D341Med (cell line): ENCODE measurements at regions not wholly inside any gene's neighbourhood (a gene's known extent, or its start where the extent isn't known, plus 50 kb on each side); places are given as distances from the start of the nearest gene placed in this dataset.

Source experiments
- DNase-seq: peaks from one replicate; pipeline ENCODE4 v3.0.0; 2012; ENCODE audit warnings: low spot score

- no peak for DNase-seq
Observed at GRCh38 chr13:103795892-103796478, 729.8 kb upstream of the SLC10A2 start.

GRCh38 chr13:103794526-103794925, 728.3 kb upstream of the SLC10A2 start:
- no peak for DNase-seq

- DNase-seq: peak; percentile 46
Observed at GRCh38 chr13:103788061-103788652, 721.9 kb upstream of the SLC10A2 start.

GRCh38 chr13:103772576-103772975, 706.4 kb upstream of the SLC10A2 start:
- DNase-seq: peak; percentile 29

- no peak for DNase-seq
Observed at GRCh38 chr13:103762523-103762922, 696.3 kb upstream of the SLC10A2 start.

- no peak for DNase-seq
Observed at GRCh38 chr13:103759361-103759760, 693.1 kb upstream of the SLC10A2 start.

GRCh38 chr13:103758222-103758621, 692.0 kb upstream of the SLC10A2 start:
- DNase-seq: no peak

GRCh38 chr13:103757361-103757760, 691.1 kb upstream of the SLC10A2 start:
- DNase-seq: no peak

- no peak for DNase-seq
Observed at GRCh38 chr13:103754783-103755182, 688.6 kb upstream of the SLC10A2 start.

- DNase-seq: no peak
Observed at GRCh38 chr13:103734837-103735236, 668.6 kb upstream of the SLC10A2 start.

GRCh38 chr13:103731959-103732358, 665.7 kb upstream of the SLC10A2 start:
- DNase-seq: no peak

GRCh38 chr13:103730407-103730806, 664.2 kb upstream of the SLC10A2 start:
- no peak for DNase-seq

- no peak for DNase-seq
Observed at GRCh38 chr13:103726808-103727207, 660.6 kb upstream of the SLC10A2 start.

GRCh38 chr13:103716718-103717117, 650.5 kb upstream of the SLC10A2 start:
- DNase-seq: no peak

GRCh38 chr13:103715335-103715734, 649.1 kb upstream of the SLC10A2 start:
- no peak for DNase-seq

- no peak for DNase-seq
Observed at GRCh38 chr13:103703246-103703645, 637.0 kb upstream of the SLC10A2 start.

- no peak for DNase-seq
Observed at GRCh38 chr13:103698000-103698399, 631.8 kb upstream of the SLC10A2 start.

GRCh38 chr13:103695320-103695719, 629.1 kb upstream of the SLC10A2 start:
- DNase-seq: no peak

GRCh38 chr13:103694471-103694870, 628.3 kb upstream of the SLC10A2 start:
- no peak for DNase-seq

- DNase-seq: no peak
Observed at GRCh38 chr13:103694033-103694432, 627.8 kb upstream of the SLC10A2 start.

GRCh38 chr13:103692442-103692841, 626.2 kb upstream of the SLC10A2 start:
- no peak for DNase-seq

- DNase-seq: no peak
Observed at GRCh38 chr13:103676329-103676728, 610.1 kb upstream of the SLC10A2 start.

GRCh38 chr13:103671547-103671946, 605.3 kb upstream of the SLC10A2 start:
- no peak for DNase-seq

GRCh38 chr13:103663996-103664395, 597.8 kb upstream of the SLC10A2 start:
- DNase-seq: no peak
